ENCODE measurements at regions not wholly inside any gene's neighbourhood (a gene's known extent, or its start where the extent isn't known, plus 50 kb on each side); places are given as distances from the start of the nearest gene placed in this dataset.

DNA sequence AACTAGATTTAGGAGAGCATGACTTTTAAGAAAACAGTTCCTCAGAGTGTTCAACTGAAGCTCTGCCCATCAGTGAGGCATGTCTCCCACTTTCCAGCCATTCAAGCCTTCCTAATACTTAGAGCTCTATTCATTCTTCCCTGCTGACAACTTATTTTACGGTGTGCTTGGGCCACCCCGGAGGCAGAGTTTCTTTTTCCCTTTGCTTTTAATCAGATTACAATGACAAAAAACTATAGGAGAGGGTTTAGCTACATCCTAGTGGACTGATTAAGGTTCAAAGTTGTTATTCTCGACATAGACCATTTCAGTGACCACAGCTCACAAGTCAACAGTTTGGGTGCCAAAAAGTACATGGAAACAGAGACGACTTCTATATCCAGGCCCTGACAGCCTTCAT lies 167.8 kb upstream of the TRIB2 start:
- TF ChIP-seq, protein P1, sequence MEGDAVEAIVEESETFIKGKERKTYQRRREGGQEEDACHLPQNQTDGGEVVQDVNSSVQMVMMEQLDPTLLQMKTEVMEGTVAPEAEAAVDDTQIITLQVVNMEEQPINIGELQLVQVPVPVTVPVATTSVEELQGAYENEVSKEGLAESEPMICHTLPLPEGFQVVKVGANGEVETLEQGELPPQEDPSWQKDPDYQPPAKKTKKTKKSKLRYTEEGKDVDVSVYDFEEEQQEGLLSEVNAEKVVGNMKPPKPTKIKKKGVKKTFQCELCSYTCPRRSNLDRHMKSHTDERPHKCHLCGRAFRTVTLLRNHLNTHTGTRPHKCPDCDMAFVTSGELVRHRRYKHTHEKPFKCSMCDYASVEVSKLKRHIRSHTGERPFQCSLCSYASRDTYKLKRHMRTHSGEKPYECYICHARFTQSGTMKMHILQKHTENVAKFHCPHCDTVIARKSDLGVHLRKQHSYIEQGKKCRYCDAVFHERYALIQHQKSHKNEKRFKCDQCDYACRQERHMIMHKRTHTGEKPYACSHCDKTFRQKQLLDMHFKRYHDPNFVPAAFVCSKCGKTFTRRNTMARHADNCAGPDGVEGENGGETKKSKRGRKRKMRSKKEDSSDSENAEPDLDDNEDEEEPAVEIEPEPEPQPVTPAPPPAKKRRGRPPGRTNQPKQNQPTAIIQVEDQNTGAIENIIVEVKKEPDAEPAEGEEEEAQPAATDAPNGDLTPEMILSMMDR (IDR thresholded peaks at IDR 0.05): no peak
- no peak for TF ChIP-seq POLR2A (IDR thresholded peaks at IDR 0.05)
